Mesodermal cell (in vitro differentiated cells): ENCODE measurements at regions not wholly inside any gene's neighbourhood (a gene's known extent, or its start where the extent isn't known, plus 50 kb on each side); places are given as distances from the start of the nearest gene placed in this dataset.
"Not testable (repeated sequence)": the region's sequence is repeated elsewhere in the genome, so short reads cannot be mapped to it uniquely, and the experiment has no call there.

ENCODE experiments used
- H3K27ac ChIP-seq: 2 replicates; pipeline ENCODE4 v1.7.0; 2013; ENCODE audit warnings: mild to moderate bottlenecking, low read depth, low read length, moderate library complexity; ENCODE audit not compliant: severe bottlenecking
- H3K36me3 ChIP-seq: 2 replicates; pipeline ENCODE4 v1.7.1; 2013; ENCODE audit warnings: mild to moderate bottlenecking, low read length, moderate library complexity; ENCODE audit not compliant: control insufficient read depth, insufficient read depth
- H3K4me1 ChIP-seq: one replicate; pipeline ENCODE4 v1.7.1; 2013; ENCODE audit warnings: mild to moderate bottlenecking, low read length; ENCODE audit not compliant: insufficient read depth, control insufficient read depth, poor library complexity, severe bottlenecking
- H3K4me3 ChIP-seq: 2 replicates; pipeline ENCODE4 v1.7.0; 2013; ENCODE audit warnings: low read length, control low read depth, mild to moderate bottlenecking; ENCODE audit not compliant: insufficient read depth, poor library complexity, severe bottlenecking; ENCODE audit errors: extremely low read depth
- H3K9me3 ChIP-seq: 2 replicates; pipeline ENCODE4 v1.7.1; 2013; ENCODE audit warnings: mild to moderate bottlenecking, low read length, moderate library complexity; ENCODE audit not compliant: control insufficient read depth
- WGBS, 2 experiments: methylation state at CpG; one replicate each; pipeline ENCODE4 v1.1.5; 2013; ENCODE audit warnings: missing lambda C conversion rate in 2 of 2; ENCODE audit not compliant: insufficient coverage in 2 of 2; 5-methylcytosine and 5-hydroxymethylcytosine counted together

GRCh38 chr1:37342736-37343135, 131.6 kb upstream of the ZC3H12A start:
- WGBS, 2 experiments: 39 to 60% methylated on average over 3 to 5 of the region's 6 CpGs
- H3K4me1 ChIP-seq: no peaks in the 10 kb centered on the region
- no peak overlapping the region for H3K4me3 ChIP-seq

DNA sequence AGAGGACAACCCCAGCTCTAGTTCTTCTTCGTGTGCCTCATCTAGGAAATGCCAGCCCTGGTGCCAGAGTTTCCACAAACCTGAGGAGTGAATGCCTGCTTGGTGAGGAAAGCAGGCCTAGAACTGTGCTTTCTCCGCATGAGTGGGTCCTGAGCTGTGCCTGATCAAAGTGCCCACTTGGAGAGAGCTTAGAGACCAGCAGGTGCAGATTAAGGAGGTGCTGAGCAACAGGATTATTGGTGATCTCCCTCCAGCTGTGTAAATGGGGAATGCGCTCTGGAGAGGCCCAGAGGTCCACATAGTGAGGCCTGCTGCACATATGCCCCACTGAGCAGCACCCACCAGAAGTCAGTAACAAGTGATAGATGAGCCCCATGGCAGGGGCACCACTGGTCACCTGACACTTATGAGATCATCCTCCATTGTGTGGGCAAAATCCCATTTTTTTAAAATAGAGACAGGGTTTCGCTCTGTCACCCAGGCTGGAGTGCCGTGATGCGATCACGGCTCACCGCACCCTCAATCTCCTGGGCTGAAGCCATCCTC, 127.2 kb upstream of the ZC3H12A start:
- Histone ChIP-seq H3K36me3 (no peaks in the 10 kb centered on the region), H3K9me3 (no peaks in the 10 kb centered on the region), H3K4me3 (no peak overlapping the region), H3K4me1 (no peaks in the 10 kb centered on the region), H3K27ac (no peak overlapping the region)
- WGBS, 2 experiments: 78 to 95% methylated on average over 8 of the region's 8 CpGs

More at GRCh38 chr1:37342736-37343135, 131.6 kb upstream of the ZC3H12A start:
- Histone ChIP-seq H3K9me3 (no peaks in the 10 kb centered on the region), H3K36me3 (no peaks in the 10 kb centered on the region), H3K27ac (no peak overlapping the region)

DNA sequence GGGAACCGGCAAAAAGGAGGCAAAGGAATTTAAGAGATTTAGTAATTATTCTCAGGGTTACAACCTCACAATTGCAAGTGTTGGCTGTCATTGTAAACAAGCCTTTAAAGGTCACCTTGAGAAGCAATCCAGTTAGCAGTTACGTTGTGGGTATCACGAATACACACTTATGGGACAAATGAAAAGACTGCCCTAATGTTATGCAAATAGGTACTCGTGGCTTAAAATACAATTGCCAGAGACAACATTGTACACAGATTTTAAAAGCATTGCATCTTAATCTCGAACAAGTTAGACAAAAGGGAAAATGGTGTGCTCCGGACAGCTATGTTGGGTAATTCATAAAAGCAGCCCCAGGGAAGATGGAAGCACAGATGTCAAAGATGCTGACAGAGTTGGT, 120.5 kb upstream of the ZC3H12A start:
- WGBS, 2 experiments: 72 to 86% methylated on average over 1 to 5 of the region's 6 CpGs

GRCh38 chr1:37354876-37355650, 119.3 kb upstream of the ZC3H12A start:
- H3K36me3 ChIP-seq: no peaks in the 10 kb centered on the region
- no peak overlapping the region for H3K4me3 ChIP-seq
- H3K9me3 ChIP-seq: no peaks in the 10 kb centered on the region
- H3K4me1 ChIP-seq: no peaks in the 10 kb centered on the region
- H3K27ac ChIP-seq: no peak overlapping the region
- WGBS, 2 experiments: 84 to 100% methylated on average over 4 of the region's 7 CpGs

More for the DNA sequence above, 120.5 kb upstream of the ZC3H12A start:
- H3K9me3 ChIP-seq: no peaks in the 10 kb centered on the region
- H3K27ac ChIP-seq: no peak overlapping the region
- H3K36me3 ChIP-seq: no peaks in the 10 kb centered on the region
- no peaks in the 10 kb centered on the region for H3K4me1 ChIP-seq
- H3K4me3 ChIP-seq: no peak overlapping the region

- H3K27ac ChIP-seq: no peak overlapping the region
- 83 to 100% methylated on average over 3 of the region's 4 CpGs for WGBS, 2 experiments
- peaks cover 7% of the 10 kb centered on the region for H3K4me1 ChIP-seq
Measured at GRCh38 chr1:37358992-37359391, 115.4 kb upstream of the ZC3H12A start.

GRCh38 chr1:37360011-37360410, 114.4 kb upstream of the ZC3H12A start:
- H3K4me1 ChIP-seq: peaks cover 7% of the 10 kb centered on the region
- 76 to 77% methylated on average over 6 of the region's 6 CpGs for WGBS, 2 experiments
- H3K9me3 ChIP-seq: no peaks in the 10 kb centered on the region
- no peak overlapping the region for H3K4me3 ChIP-seq
- no peak overlapping the region for H3K27ac ChIP-seq
- no peaks in the 10 kb centered on the region for H3K36me3 ChIP-seq

More at GRCh38 chr1:37358992-37359391, 115.4 kb upstream of the ZC3H12A start:
- no peak overlapping the region for H3K4me3 ChIP-seq
- H3K9me3 ChIP-seq: no peaks in the 10 kb centered on the region
- H3K36me3 ChIP-seq: no peaks in the 10 kb centered on the region

DNA sequence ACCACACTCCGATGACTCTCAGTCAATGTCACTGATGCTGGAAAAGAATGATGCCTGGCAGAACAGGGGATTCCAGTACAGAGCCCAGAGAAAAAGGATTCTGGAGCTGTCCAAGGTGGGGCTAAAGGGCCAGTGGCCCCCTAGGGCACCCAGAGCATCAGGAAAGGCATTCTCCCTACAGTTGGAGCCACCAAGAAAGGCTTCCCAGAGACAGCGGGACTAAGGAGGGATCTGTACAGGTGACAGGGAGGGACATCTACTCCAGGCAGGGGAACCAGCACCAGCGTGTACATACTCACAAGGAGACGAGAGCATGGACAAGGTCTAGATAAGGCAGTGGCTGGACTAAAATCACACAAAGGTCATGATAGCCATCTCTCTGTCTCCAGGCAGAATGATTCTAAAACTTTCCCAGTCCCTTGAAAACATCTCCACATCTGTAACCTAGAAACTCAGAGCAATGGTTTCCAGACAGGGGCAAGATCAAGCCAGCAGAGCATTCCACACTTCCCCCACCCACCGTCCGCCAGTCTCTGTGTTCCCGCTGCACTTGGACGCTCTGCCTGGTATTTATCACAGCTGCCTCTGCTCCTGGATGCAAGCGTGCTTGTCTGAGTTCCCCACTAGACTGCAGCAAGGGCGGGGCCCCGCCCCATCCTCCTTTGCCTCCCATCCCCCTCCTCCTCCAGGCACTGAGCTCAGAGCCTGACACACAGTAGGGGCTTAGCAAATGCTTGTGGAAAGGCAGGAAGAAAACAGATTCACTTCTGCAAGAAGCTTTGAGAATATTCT, 111.6 kb upstream of the ZC3H12A start:
- Histone ChIP-seq H3K27ac (no peak overlapping the region), H3K4me1 (peaks cover 7% of the 10 kb centered on the region)

DNA sequence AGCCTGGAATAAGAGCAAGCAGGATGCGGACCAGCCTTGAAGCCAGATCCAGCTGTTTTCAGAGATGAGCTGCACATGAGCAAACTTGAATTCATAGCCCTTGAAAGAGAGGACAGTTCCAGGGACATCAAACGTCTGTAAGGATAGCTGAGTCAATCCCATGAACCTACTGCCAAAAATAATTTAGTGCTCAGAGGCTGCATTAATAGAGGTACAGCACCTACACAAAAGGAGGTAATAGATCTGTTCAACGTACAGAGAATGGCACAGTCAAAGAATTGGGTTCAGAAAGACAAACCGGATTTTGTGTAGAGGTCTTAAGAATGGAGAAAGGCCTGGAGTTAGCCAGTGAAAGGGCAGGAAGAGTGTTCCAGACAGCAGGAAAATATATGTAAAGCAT, 110.8 kb upstream of the ZC3H12A start:
- H3K36me3 ChIP-seq: no peaks in the 10 kb centered on the region
- H3K4me3 ChIP-seq: no peak overlapping the region
- H3K9me3 ChIP-seq: no peaks in the 10 kb centered on the region
- H3K4me1 ChIP-seq: peaks cover 7% of the 10 kb centered on the region
- WGBS, 2 experiments: 77 to 80% methylated on average over 4 of the region's 4 CpGs
- no peak overlapping the region for H3K27ac ChIP-seq

More for the DNA sequence above, 111.6 kb upstream of the ZC3H12A start:
- Histone ChIP-seq H3K9me3 (no peaks in the 10 kb centered on the region), H3K4me3 (no peak overlapping the region), H3K36me3 (no peaks in the 10 kb centered on the region)
- 36 to 83% methylated on average over 3 to 10 of the region's 11 CpGs for WGBS, 2 experiments

GRCh38 chr1:37368665-37369315, 105.6 kb upstream of the ZC3H12A start:
- H3K36me3 ChIP-seq, H3K27ac ChIP-seq, H3K4me3 ChIP-seq, H3K9me3 ChIP-seq, H3K4me1 ChIP-seq: not testable (repeated sequence)
- WGBS, 2 experiments: 66 to 93% methylated on average over 1 to 2 of the region's 3 CpGs

DNA sequence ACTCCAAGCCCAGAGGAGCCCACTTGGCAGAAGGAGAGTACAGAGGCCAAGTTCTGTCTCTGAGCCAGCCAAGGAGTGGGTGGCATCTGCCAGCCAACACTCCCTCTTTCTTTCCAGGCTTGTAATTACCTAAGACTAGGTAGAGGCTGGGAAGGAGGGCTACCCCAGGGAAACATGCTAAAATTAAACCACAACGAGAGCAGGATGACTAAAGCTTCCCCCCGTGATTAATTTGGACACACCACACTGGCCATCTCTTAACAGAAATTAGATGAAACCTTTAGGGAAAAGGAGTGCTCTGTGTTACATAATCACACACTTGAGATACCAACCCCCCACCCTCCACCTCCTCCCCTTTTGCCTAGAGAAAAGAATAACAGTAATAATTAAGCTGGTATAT, 102.1 kb upstream of the ZC3H12A start:
- Histone ChIP-seq H3K27ac (no peak overlapping the region), H3K4me3 (no peak overlapping the region), H3K36me3 (no peaks in the 10 kb centered on the region), H3K9me3 (no peaks in the 10 kb centered on the region), H3K4me1 (no peaks in the 10 kb centered on the region)
- no CpG with 5 or more reads among the region's 2 CpGs for WGBS, 2 experiments
